ENCODE measurements at regions not wholly inside any gene's neighbourhood (a gene's known extent, or its start where the extent isn't known, plus 50 kb on each side); places are given as distances from the start of the nearest gene placed in this dataset.

- TF ChIP-seq POLR2A (IDR thresholded peaks at IDR 0.05) (no peak), CTCF (IDR thresholded peaks at IDR 0.05 in 4 of 5, conservative IDR thresholded peaks at IDR 0.05 in 1 of 5) (no peak)
These were observed 340.0 kb upstream of the ETAA1 start for GRCh38 chr2:67057123-67057522.
